D721Med (cell line): ENCODE measurements at regions not wholly inside any gene's neighbourhood (a gene's known extent, or its start where the extent isn't known, plus 50 kb on each side); places are given as distances from the start of the nearest gene placed in this dataset.
"Not testable (repeated sequence)": the region's sequence is repeated elsewhere in the genome, so short reads cannot be mapped to it uniquely, and the experiment has no call there.

Experiments
- DNase-seq: peaks from one replicate; pipeline ENCODE4 v3.0.0; 2011; ENCODE audit warnings: low spot score; ENCODE audit not compliant: insufficient read length
- FAIRE-seq: peaks from 2 replicates; lab custom pipeline; 2011; peaks lifted over from hg19 to GRCh38; lab: Jason Lieb, UNC
- TF ChIP-seq, protein P1 (sequence below): IDR thresholded peaks from 2 replicates; pipeline ENCODE4 v1.5.1; 2012; ENCODE audit warnings: mild to moderate bottlenecking, control low read depth; ENCODE audit not compliant: insufficient read depth; ENCODE audit errors: missing control alignments

DNA sequence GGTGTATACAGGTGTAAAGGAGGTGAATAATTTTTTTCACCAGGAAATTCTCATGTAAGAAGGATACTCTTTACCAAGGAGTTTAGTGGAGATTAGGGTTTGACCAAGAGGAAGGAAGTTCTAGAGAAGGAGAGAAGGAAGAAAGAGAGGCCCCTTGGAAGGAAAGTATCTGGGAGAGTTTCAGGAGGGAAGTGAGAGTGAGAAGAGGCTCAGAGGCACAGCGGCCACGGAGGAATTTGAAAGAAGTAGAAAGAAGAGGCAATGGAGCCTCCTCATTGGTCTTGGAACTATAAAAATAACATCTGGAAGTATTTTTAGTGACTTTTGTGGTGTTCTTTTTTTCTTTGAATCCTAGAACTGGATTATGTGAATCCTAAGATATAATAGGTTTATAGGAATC is 50.8 kb upstream of the MCUR1 start:
- TF ChIP-seq, protein P1, sequence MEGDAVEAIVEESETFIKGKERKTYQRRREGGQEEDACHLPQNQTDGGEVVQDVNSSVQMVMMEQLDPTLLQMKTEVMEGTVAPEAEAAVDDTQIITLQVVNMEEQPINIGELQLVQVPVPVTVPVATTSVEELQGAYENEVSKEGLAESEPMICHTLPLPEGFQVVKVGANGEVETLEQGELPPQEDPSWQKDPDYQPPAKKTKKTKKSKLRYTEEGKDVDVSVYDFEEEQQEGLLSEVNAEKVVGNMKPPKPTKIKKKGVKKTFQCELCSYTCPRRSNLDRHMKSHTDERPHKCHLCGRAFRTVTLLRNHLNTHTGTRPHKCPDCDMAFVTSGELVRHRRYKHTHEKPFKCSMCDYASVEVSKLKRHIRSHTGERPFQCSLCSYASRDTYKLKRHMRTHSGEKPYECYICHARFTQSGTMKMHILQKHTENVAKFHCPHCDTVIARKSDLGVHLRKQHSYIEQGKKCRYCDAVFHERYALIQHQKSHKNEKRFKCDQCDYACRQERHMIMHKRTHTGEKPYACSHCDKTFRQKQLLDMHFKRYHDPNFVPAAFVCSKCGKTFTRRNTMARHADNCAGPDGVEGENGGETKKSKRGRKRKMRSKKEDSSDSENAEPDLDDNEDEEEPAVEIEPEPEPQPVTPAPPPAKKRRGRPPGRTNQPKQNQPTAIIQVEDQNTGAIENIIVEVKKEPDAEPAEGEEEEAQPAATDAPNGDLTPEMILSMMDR, result no peak
- FAIRE-seq (no peak), DNase-seq (no peak)

DNA sequence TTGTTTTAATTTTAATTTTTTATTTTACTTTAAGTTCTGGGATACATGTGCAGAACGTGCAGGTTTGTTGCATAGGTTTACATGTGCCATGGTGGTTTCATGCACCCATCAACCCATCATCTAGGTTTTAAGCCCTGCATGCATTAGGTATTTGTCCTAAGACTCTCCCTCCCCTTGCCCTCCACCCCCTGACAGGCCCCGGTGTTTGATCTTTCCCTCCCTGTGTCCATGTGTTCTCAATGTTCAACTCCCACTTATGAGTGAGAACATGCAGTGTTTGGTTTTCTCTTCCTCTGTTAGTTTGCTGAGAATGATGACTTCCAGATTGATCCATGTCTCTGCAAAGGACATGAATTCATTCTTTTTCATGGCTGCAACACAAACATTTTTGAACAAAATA is 50.3 kb upstream of the MCUR1 start:
- not testable (repeated sequence) for FAIRE-seq, DNase-seq
